Progenitor cell of endocrine pancreas (in vitro differentiated cells): ENCODE measurements at regions not wholly inside any gene's neighbourhood (a gene's known extent, or its start where the extent isn't known, plus 50 kb on each side); places are given as distances from the start of the nearest gene placed in this dataset.
"Not testable (repeated sequence)": the region's sequence is repeated elsewhere in the genome, so short reads cannot be mapped to it uniquely, and the experiment has no call there.

Experiments used
- DNase-seq: peaks from one replicate; pipeline ENCODE4 v3.0.0; 2021; ENCODE audit warnings: low spot score; ENCODE audit not compliant: unreplicated experiment
- H3K27ac Mint-ChIP-seq: 2 replicates; pipeline ENCODE4 v1.8.0; 2021; ENCODE audit warnings: mild to moderate bottlenecking, moderate library complexity, mixed read lengths
- H3K27me3 Mint-ChIP-seq: 2 replicates; pipeline ENCODE4 v1.8.0; 2021; ENCODE audit warnings: mixed read lengths
- H3K36me3 Mint-ChIP-seq: 2 replicates; pipeline ENCODE4 v1.8.0; 2022; ENCODE audit warnings: mixed read lengths; ENCODE audit not compliant: insufficient read depth
- H3K4me1 Mint-ChIP-seq: 2 replicates; pipeline ENCODE4 v1.8.0; 2021; ENCODE audit warnings: low read depth, mixed read lengths
- H3K4me3 Mint-ChIP-seq: 2 replicates; pipeline ENCODE4 v1.8.0; 2021; ENCODE audit warnings: low read depth, mild to moderate bottlenecking, moderate library complexity, mixed read lengths
- H3K9me3 Mint-ChIP-seq: 2 replicates; pipeline ENCODE4 v1.8.0; 2021; ENCODE audit warnings: low read depth, mixed read lengths

DNA sequence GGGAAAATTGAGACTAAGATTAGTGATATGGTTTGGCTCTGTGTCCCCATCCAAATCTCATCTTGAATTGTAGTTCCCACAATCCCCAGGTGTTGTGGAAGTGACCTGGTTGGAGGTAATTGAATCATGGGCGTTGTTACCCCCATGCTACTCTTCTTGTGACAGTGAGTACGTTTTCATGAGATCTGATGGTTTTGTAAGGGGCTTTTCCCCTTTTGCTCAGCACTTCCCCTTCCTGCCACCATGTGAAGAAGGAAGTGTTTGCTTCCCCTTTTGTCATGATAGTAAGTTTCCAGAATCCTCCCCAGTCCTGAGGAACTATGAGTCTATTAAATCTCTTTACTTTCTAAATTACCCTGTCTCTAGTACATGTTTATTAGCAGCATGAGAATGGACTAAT, 729.9 kb upstream of the TPTE start:
- not testable (repeated sequence) for DNase-seq, H3K27ac Mint-ChIP-seq, H3K4me3 Mint-ChIP-seq, H3K27me3 Mint-ChIP-seq, H3K36me3 Mint-ChIP-seq, H3K4me1 Mint-ChIP-seq
- peaks cover 84% of the 10 kb centered on the region for H3K9me3 Mint-ChIP-seq

GRCh38 chr21:9795291-9795690, 726.1 kb upstream of the TPTE start:
- DNase-seq, H3K27ac Mint-ChIP-seq, H3K27me3 Mint-ChIP-seq, H3K4me3 Mint-ChIP-seq, H3K36me3 Mint-ChIP-seq, H3K4me1 Mint-ChIP-seq: not testable (repeated sequence)
- H3K9me3 Mint-ChIP-seq: peaks cover 54% of the 10 kb centered on the region

- H3K9me3 Mint-ChIP-seq: peaks cover 48% of the 10 kb centered on the region
Measured at GRCh38 chr21:9796293-9796692, 725.1 kb upstream of the TPTE start.

DNA sequence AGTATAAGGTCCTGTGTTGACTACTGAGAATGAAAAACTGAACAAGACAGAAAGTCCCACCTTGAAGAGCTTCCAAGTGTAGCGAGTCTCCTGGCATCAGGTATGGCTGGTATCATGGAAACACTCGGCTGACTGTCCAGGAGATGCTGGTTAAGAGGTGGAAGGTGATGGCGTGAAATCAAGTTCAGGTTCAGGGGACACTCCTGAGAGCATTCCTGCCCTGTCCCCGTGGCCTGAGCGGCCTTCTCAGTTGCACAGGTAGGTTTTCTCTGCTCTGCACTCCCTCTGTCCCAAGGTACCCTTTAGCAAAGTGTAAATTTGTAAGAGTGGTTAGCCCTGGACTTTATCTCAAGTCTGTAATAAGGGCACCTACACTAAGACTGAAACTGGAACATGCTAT, 713.7 kb upstream of the TPTE start:
- H3K4me1 Mint-ChIP-seq, DNase-seq, H3K36me3 Mint-ChIP-seq, H3K9me3 Mint-ChIP-seq, H3K4me3 Mint-ChIP-seq, H3K27ac Mint-ChIP-seq, H3K27me3 Mint-ChIP-seq: not testable (repeated sequence)

More at GRCh38 chr21:9796293-9796692, 725.1 kb upstream of the TPTE start:
- not testable (repeated sequence) for H3K27ac Mint-ChIP-seq, H3K4me1 Mint-ChIP-seq, DNase-seq, H3K4me3 Mint-ChIP-seq, H3K36me3 Mint-ChIP-seq, H3K27me3 Mint-ChIP-seq

GRCh38 chr21:9811223-9812004, 710.0 kb upstream of the TPTE start:
- H3K36me3 Mint-ChIP-seq, H3K9me3 Mint-ChIP-seq, H3K27ac Mint-ChIP-seq, DNase-seq, H3K4me3 Mint-ChIP-seq, H3K27me3 Mint-ChIP-seq, H3K4me1 Mint-ChIP-seq: not testable (repeated sequence)

DNA sequence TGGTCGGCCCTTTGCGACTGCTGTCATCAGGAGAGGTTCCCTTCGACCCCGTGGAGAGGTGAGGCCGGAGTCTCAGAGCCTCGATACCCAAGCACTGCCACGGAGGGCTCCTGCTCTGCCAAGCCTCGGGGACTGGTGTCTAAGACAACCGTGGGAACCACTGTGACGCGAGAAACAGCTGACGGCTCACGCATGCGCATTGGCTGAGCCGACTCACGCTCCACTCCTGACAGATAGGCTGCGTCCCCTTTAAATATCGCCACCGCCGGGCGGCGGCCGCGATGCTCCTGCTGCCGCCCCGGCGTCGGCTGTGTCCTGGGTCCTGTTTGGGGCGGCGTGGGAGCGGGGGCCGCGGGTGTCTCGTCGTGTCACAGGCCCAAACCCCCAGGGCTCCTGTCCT, 708.9 kb upstream of the TPTE start:
- H3K36me3 Mint-ChIP-seq, DNase-seq, H3K4me3 Mint-ChIP-seq, H3K9me3 Mint-ChIP-seq, H3K4me1 Mint-ChIP-seq, H3K27me3 Mint-ChIP-seq, H3K27ac Mint-ChIP-seq: not testable (repeated sequence)

- DNase-seq, H3K36me3 Mint-ChIP-seq, H3K9me3 Mint-ChIP-seq, H3K4me3 Mint-ChIP-seq, H3K4me1 Mint-ChIP-seq, H3K27ac Mint-ChIP-seq, H3K27me3 Mint-ChIP-seq: not testable (repeated sequence)
Measured at GRCh38 chr21:9813894-9814814, 707.2 kb upstream of the TPTE start.

DNA sequence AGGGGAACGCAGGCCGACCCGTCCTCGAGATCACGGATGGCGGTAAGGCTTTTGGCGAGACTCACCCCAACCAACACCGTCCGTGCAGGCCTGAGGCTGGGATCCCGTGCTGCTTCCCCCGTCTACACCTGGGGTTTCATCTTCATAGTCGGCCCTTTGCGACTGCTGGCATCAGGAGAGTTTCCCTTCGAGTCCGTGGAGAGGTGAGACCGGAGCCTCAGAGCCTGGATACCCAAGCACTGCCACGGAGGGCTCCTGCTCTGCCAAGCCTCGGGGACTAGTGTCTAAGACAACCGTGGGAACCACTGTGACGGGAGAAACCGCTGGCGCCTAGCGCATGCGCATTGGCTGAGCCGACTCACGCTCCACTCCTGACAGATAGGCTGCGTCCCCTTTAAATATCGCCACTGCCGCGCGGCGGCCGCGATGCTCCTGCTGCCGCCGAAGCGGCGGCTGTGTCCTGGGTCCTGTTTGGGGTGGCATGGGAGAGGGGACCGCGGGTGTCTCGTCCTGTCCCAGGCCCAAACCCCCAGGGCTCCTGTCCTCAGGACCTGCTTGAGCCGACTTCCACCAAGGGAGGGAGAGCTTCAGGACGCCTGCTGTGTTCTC, 706.1 kb upstream of the TPTE start:
- not testable (repeated sequence) for H3K4me1 Mint-ChIP-seq, H3K27ac Mint-ChIP-seq, H3K4me3 Mint-ChIP-seq, H3K27me3 Mint-ChIP-seq, DNase-seq, H3K36me3 Mint-ChIP-seq, H3K9me3 Mint-ChIP-seq

GRCh38 chr21:9816734-9817334, 704.5 kb upstream of the TPTE start:
- H3K27ac Mint-ChIP-seq, H3K4me1 Mint-ChIP-seq, DNase-seq, H3K4me3 Mint-ChIP-seq, H3K9me3 Mint-ChIP-seq, H3K36me3 Mint-ChIP-seq, H3K27me3 Mint-ChIP-seq: not testable (repeated sequence)

GRCh38 chr21:9817841-9818441, 703.4 kb upstream of the TPTE start:
- H3K9me3 Mint-ChIP-seq, H3K36me3 Mint-ChIP-seq, H3K27me3 Mint-ChIP-seq, DNase-seq, H3K4me1 Mint-ChIP-seq, H3K27ac Mint-ChIP-seq, H3K4me3 Mint-ChIP-seq: not testable (repeated sequence)

DNA sequence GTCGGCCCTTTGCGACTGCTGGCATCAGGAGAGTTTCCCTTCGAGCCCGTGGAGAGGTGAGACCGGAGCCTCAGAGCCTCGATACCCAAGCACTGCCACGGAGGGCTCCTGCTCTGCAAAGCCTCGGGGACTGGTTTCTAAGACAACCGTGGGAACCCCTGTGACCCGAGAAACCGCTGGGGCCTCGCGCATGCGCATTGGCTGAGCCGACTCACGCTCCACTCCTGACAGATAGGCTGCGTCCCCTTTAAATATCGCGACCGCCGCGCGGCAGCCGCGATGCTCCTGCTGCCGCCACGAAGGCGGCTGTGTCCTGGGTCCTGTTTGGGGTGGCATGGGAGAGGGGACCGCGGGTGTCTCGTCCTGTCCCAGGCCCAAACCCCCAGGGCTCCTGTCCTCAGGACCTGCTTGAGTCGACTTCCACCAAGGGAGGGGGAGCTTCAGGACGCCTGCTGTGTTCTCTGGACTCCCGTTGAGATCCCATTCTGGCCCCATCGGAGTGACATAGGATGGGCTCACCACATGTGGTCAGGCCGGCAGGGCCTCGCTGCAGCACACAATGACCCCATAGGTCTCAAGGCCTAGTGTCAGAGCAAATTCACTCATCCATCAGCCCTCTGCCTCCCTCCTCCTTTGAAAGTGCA, 701.7 kb upstream of the TPTE start:
- H3K4me3 Mint-ChIP-seq, H3K36me3 Mint-ChIP-seq, DNase-seq, H3K27ac Mint-ChIP-seq, H3K4me1 Mint-ChIP-seq, H3K9me3 Mint-ChIP-seq, H3K27me3 Mint-ChIP-seq: not testable (repeated sequence)

- H3K27ac Mint-ChIP-seq, H3K4me1 Mint-ChIP-seq, H3K36me3 Mint-ChIP-seq, H3K27me3 Mint-ChIP-seq, DNase-seq, H3K4me3 Mint-ChIP-seq, H3K9me3 Mint-ChIP-seq: not testable (repeated sequence)
Measured at GRCh38 chr21:9820579-9820978, 700.8 kb upstream of the TPTE start.
